ENCODE measurements at regions not wholly inside any gene's neighbourhood (a gene's known extent, or its start where the extent isn't known, plus 50 kb on each side); places are given as distances from the start of the nearest gene placed in this dataset.

- Histone ChIP-seq H3K27me3 (ENCODE audit: control insufficient read depth, insufficient read depth, low read length) (no peaks in the 10 kb centered on the region), H3K4me3 (ENCODE audit: low read depth, low read length) (no peak overlapping the region), H3K27ac (ENCODE audit: low read depth, low read length) (no peak overlapping the region), H3K9me3 (ENCODE audit: control insufficient read depth, insufficient read depth, low read length) (peaks cover 6% of the 10 kb centered on the region)
- TF ChIP-seq CTCF (IDR thresholded peaks at IDR 0.05; ENCODE audit: low read depth, low read length) = no peak
- ChIA-PET POLR2A (no interaction called here), CTCF (no interaction called here)
- no peak for DNase-seq (ENCODE audit: low read depth, low spot score)
Measured at GRCh38 chr9:118721276-118721675, 648.0 kb downstream of the BRINP1 start.

- H3K9me3 ChIP-seq (ENCODE audit: control insufficient read depth, insufficient read depth, low read length) = peaks cover 6% of the 10 kb centered on the region
- no peaks in the 10 kb centered on the region for H3K27me3 ChIP-seq (ENCODE audit: control insufficient read depth, insufficient read depth, low read length)
- H3K27ac ChIP-seq (ENCODE audit: low read depth, low read length) = no peak overlapping the region
- ChIA-PET CTCF (no interaction called here), POLR2A (no interaction called here)
- H3K4me3 ChIP-seq (ENCODE audit: low read depth, low read length) = no peak overlapping the region
- no peak for TF ChIP-seq CTCF (IDR thresholded peaks at IDR 0.05; ENCODE audit: low read depth, low read length)
- no peak for DNase-seq (ENCODE audit: low read depth, low spot score)
Measured at GRCh38 chr9:118721923-118722322, 647.3 kb downstream of the BRINP1 start.

GRCh38 chr9:118729981-118730380 is 639.3 kb downstream of the BRINP1 start:
- TF ChIP-seq CTCF (IDR thresholded peaks at IDR 0.05; ENCODE audit: low read depth, low read length) = no peak
- Histone ChIP-seq H3K27me3 (ENCODE audit: control insufficient read depth, insufficient read depth, low read length) (no peaks in the 10 kb centered on the region), H3K9me3 (ENCODE audit: control insufficient read depth, insufficient read depth, low read length) (peaks cover 9% of the 10 kb centered on the region), H3K4me3 (ENCODE audit: low read depth, low read length) (no peak overlapping the region), H3K27ac (ENCODE audit: low read depth, low read length) (no peak overlapping the region)
- ChIA-PET POLR2A (no interaction called here), CTCF (no interaction called here)
- DNase-seq (ENCODE audit: low read depth, low spot score) = no peak

GRCh38 chr9:118732998-118733397 is 636.2 kb downstream of the BRINP1 start:
- ChIA-PET CTCF (no interaction called here), POLR2A (no interaction called here)
- H3K9me3 ChIP-seq (ENCODE audit: control insufficient read depth, insufficient read depth, low read length) = peaks cover 13% of the 10 kb centered on the region
- TF ChIP-seq CTCF (IDR thresholded peaks at IDR 0.05; ENCODE audit: low read depth, low read length) = no peak
- no peak for DNase-seq (ENCODE audit: low read depth, low spot score)
- no peak overlapping the region for H3K4me3 ChIP-seq (ENCODE audit: low read depth, low read length)
- H3K27ac ChIP-seq (ENCODE audit: low read depth, low read length) = no peak overlapping the region
- no peaks in the 10 kb centered on the region for H3K27me3 ChIP-seq (ENCODE audit: control insufficient read depth, insufficient read depth, low read length)

GRCh38 chr9:118734696-118735095 is 634.5 kb downstream of the BRINP1 start:
- CTCF ChIA-PET = no interaction called here
- TF ChIP-seq CTCF (IDR thresholded peaks at IDR 0.05; ENCODE audit: low read depth, low read length) = no peak
- Histone ChIP-seq H3K4me3 (ENCODE audit: low read depth, low read length) (no peak overlapping the region), H3K27ac (ENCODE audit: low read depth, low read length) (no peak overlapping the region), H3K27me3 (ENCODE audit: control insufficient read depth, insufficient read depth, low read length) (no peaks in the 10 kb centered on the region), H3K9me3 (ENCODE audit: control insufficient read depth, insufficient read depth, low read length) (peaks cover 10% of the 10 kb centered on the region)
- DNase-seq (ENCODE audit: low read depth, low spot score) = no peak
- POLR2A ChIA-PET = no interaction called here
